ENCODE measurements at regions not wholly inside any gene's neighbourhood (a gene's known extent, or its start where the extent isn't known, plus 50 kb on each side); places are given as distances from the start of the nearest gene placed in this dataset.

DNA sequence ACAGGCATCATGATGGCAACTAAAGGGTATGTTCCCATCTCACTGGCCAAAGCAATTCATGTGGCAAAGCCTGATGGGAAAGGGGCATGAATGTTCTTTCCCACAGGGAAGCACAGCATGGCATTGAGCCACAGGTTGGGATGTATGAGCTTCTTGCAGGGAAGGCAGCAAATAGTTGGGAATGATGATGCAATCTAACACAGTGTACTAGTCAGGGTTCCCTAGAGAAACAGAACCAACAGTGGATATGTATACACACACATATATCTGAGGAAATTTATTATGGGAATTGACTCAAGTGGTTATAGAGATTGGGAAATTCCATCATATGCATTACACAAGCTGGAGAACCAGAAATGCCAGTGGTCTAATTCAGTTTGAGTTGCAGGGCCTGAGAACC, 253.6 kb upstream of the NPVF start:
- Histone ChIP-seq H3K4me2 (no peak overlapping the region), H3K27ac (no peak overlapping the region), H2AFZ (no peak overlapping the region), H3K9me2 (ENCODE audit: insufficient read depth) (no peaks in the 10 kb centered on the region), H3F3A (ENCODE audit: insufficient read depth, low read depth) (no peaks in the 10 kb centered on the region), H3K27me3 (ENCODE audit: insufficient read depth, low read depth) (peaks cover 42% of the 10 kb centered on the region), H3K36me3 (ENCODE audit: low read depth) (no peaks in the 10 kb centered on the region), H3K4me1 (replicated peaks; ENCODE audit: insufficient read depth) (no peaks in the 10 kb centered on the region), H3K4me3 (no peak overlapping the region), H4K20me1 (ENCODE audit: insufficient read depth) (no peaks in the 10 kb centered on the region), H3K79me2 (ENCODE audit: low read depth) (no peaks in the 10 kb centered on the region), H3K9me3 (ENCODE audit: insufficient read depth, low read depth) (no peaks in the 10 kb centered on the region)
- DNase-seq = no peak
- ChIA-PET CTCF (no interaction called here), POLR2A (ENCODE audit: unreplicated experiment) (no interaction called here)
- no TSS peak for BruUV-seq (replicated peaks)
- intact Hi-C loops (cut with micrococcal nuclease; ENCODE audit: unreplicated experiment) = no loop called here
- TF ChIP-seq EZH2 (IDR thresholded peaks at IDR 0.05; ENCODE audit: low read depth) = no peak
- TF ChIP-seq, protein P1, sequence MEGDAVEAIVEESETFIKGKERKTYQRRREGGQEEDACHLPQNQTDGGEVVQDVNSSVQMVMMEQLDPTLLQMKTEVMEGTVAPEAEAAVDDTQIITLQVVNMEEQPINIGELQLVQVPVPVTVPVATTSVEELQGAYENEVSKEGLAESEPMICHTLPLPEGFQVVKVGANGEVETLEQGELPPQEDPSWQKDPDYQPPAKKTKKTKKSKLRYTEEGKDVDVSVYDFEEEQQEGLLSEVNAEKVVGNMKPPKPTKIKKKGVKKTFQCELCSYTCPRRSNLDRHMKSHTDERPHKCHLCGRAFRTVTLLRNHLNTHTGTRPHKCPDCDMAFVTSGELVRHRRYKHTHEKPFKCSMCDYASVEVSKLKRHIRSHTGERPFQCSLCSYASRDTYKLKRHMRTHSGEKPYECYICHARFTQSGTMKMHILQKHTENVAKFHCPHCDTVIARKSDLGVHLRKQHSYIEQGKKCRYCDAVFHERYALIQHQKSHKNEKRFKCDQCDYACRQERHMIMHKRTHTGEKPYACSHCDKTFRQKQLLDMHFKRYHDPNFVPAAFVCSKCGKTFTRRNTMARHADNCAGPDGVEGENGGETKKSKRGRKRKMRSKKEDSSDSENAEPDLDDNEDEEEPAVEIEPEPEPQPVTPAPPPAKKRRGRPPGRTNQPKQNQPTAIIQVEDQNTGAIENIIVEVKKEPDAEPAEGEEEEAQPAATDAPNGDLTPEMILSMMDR (conservative IDR thresholded peaks at IDR 0.05) = no peak

DNA sequence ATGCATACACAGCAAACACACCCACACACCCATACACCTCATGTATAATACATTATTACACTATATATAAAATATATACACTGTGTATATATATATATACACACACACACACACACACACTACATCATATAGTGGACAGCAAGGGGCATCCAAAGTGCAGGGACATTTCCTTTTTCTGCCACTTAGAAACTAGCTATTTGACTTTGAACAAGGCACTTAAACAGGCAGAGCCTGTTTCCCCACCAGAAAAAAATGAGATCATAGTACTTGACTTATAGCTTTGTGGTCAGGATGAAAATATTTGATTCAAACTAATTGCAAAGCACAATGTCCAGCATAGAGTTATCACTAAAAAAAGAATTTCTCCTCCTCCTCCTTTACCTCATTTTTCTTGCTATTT, 254.3 kb upstream of the NPVF start:
- BruUV-seq (replicated peaks) = no TSS peak
- ChIA-PET POLR2A (ENCODE audit: unreplicated experiment) (no interaction called here), CTCF (no interaction called here)
- H3K79me2 ChIP-seq (ENCODE audit: low read depth) = no peaks in the 10 kb centered on the region
- no peak for DNase-seq
- no peak for TF ChIP-seq EZH2 (IDR thresholded peaks at IDR 0.05; ENCODE audit: low read depth)
- TF ChIP-seq, protein P1 (conservative IDR thresholded peaks at IDR 0.05) = no peak
- H3K4me1 ChIP-seq (replicated peaks; ENCODE audit: insufficient read depth) = no peaks in the 10 kb centered on the region
- no peak overlapping the region for H2AFZ ChIP-seq
- H3K27ac ChIP-seq = no peak overlapping the region
- H3K9me2 ChIP-seq (ENCODE audit: insufficient read depth) = no peaks in the 10 kb centered on the region
- peaks cover 41% of the 10 kb centered on the region for H3K27me3 ChIP-seq (ENCODE audit: insufficient read depth, low read depth)
- H3K9me3 ChIP-seq (ENCODE audit: insufficient read depth, low read depth) = no peaks in the 10 kb centered on the region
- no peak overlapping the region for H3K4me2 ChIP-seq
- H3K4me3 ChIP-seq = no peak overlapping the region
- no peaks in the 10 kb centered on the region for H3F3A ChIP-seq (ENCODE audit: insufficient read depth, low read depth)
- H4K20me1 ChIP-seq (ENCODE audit: insufficient read depth) = no peaks in the 10 kb centered on the region
- H3K36me3 ChIP-seq (ENCODE audit: low read depth) = no peaks in the 10 kb centered on the region
- intact Hi-C loops (cut with micrococcal nuclease; ENCODE audit: unreplicated experiment) = no loop called here

DNA sequence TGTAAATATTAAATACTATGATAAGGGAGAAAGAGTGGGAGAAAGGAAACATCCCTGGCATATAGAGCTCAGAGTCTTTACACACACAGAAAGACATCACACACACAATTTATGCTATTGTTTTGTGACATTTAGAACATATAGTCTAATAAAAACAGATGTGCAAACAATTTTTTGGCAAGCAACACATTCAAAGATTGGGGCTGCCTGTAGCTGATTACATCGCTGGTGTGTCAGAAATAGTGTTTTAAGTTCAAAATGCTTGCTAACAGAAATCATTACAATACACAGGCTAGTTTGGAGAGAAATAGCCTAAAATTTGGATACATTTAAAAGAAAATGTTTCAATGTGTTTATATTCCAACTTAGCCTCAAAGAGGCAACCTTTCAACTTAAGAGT, 256.7 kb upstream of the NPVF start:
- Histone ChIP-seq H3K9me2 (ENCODE audit: insufficient read depth) (no peaks in the 10 kb centered on the region), H3K4me3 (no peak overlapping the region), H3K4me1 (replicated peaks; ENCODE audit: insufficient read depth) (no peaks in the 10 kb centered on the region), H4K20me1 (ENCODE audit: insufficient read depth) (no peaks in the 10 kb centered on the region), H3K4me2 (no peak overlapping the region), H3K27ac (no peak overlapping the region), H3K9me3 (ENCODE audit: insufficient read depth, low read depth) (no peaks in the 10 kb centered on the region), H3K79me2 (ENCODE audit: low read depth) (no peaks in the 10 kb centered on the region), H3F3A (ENCODE audit: insufficient read depth, low read depth) (no peaks in the 10 kb centered on the region), H2AFZ (no peak overlapping the region), H3K36me3 (ENCODE audit: low read depth) (no peaks in the 10 kb centered on the region), H3K27me3 (ENCODE audit: insufficient read depth, low read depth) (peaks cover 44% of the 10 kb centered on the region)
- BruUV-seq (replicated peaks) = no TSS peak
- intact Hi-C loops (cut with micrococcal nuclease; ENCODE audit: unreplicated experiment) = no loop called here
- no peak for TF ChIP-seq EZH2 (IDR thresholded peaks at IDR 0.05; ENCODE audit: low read depth)
- TF ChIP-seq, protein P1 (conservative IDR thresholded peaks at IDR 0.05) = no peak
- no peak for DNase-seq
- ChIA-PET CTCF (no interaction called here), POLR2A (ENCODE audit: unreplicated experiment) (no interaction called here)
